ENCODE measurements at regions not wholly inside any gene's neighbourhood (a gene's known extent, or its start where the extent isn't known, plus 50 kb on each side); places are given as distances from the start of the nearest gene placed in this dataset.

DNA sequence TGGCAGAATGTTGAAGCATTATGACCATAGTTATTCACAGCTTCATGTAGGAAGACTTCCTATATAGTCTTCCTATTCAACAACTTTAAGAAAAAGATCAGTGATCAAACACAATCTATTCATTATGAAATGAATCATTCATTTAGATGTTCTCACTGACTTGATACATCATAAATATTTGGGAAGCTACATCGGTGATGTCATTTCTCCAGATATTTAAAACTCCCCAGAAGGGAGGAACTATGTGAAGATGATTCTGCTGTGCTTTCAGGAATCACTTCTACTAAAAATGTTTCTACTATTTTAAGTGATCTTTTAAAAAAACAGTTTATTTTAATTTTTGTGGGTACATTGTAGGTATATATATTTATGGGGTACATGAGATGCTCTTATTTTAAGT, 316.4 kb downstream of the BCAT1 start:
- BruUV-seq (replicated peaks) = no TSS peak
- no peak for DNase-seq
- TF ChIP-seq, protein P1, sequence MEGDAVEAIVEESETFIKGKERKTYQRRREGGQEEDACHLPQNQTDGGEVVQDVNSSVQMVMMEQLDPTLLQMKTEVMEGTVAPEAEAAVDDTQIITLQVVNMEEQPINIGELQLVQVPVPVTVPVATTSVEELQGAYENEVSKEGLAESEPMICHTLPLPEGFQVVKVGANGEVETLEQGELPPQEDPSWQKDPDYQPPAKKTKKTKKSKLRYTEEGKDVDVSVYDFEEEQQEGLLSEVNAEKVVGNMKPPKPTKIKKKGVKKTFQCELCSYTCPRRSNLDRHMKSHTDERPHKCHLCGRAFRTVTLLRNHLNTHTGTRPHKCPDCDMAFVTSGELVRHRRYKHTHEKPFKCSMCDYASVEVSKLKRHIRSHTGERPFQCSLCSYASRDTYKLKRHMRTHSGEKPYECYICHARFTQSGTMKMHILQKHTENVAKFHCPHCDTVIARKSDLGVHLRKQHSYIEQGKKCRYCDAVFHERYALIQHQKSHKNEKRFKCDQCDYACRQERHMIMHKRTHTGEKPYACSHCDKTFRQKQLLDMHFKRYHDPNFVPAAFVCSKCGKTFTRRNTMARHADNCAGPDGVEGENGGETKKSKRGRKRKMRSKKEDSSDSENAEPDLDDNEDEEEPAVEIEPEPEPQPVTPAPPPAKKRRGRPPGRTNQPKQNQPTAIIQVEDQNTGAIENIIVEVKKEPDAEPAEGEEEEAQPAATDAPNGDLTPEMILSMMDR (IDR thresholded peaks at IDR 0.05; ENCODE audit: unreplicated experiment) = no peak
- CTCF ChIA-PET = no interaction called here
- Mint-ChIP-seq H3K9me3 (ENCODE audit: low read depth, unreplicated experiment) (peaks cover 2% of the 10 kb centered on the region), H3K4me1 (ENCODE audit: low read depth, unreplicated experiment) (no peaks in the 10 kb centered on the region), H3K27ac (ENCODE audit: unreplicated experiment) (no peak overlapping the region), H3K36me3 (ENCODE audit: insufficient read depth, unreplicated experiment) (no peaks in the 10 kb centered on the region), H3K4me3 (ENCODE audit: low read depth, unreplicated experiment) (no peak overlapping the region), H3K27me3 (ENCODE audit: unreplicated experiment) (no peaks in the 10 kb centered on the region)
- intact Hi-C loops (cut with micrococcal nuclease; ENCODE audit: unreplicated experiment) = no loop called here

DNA sequence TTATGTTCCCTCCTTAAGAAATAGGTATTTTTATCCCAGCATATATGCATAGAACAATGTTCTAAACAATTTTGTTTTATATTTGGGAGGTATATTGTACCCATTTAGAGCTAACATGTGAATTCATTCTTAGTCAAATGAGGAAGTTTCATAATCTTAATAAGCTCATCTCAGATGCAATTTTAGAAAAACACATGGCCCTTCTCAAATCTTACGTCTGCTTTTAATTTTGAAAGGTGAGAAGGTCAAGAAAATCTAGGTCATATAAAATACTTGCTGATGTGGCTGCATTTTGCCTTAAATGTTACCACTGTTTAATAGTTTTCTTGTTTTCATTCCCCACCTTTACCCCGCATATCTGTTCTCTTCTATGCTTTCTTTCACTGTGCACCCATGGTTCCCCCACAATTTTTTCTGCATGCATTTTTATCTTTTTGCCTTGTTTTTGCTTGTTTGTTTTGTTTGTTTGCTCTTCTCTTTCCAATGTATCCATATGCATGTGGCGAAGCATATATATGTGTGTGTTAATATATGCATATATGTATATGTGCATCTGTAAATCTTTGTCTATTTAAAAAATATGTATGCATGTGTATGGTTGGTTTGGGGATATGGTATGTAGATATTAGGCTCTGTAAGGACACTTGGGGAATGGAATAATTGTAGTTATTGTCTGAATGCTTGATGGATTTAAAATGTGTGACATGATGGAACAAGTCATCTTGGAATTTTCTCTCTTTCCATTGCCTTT, 317.1 kb downstream of the BCAT1 start:
- no TSS peak for BruUV-seq (replicated peaks)
- no peak overlapping the region for H3K4me3 Mint-ChIP-seq (ENCODE audit: low read depth, unreplicated experiment)
- TF ChIP-seq, protein P1 (IDR thresholded peaks at IDR 0.05; ENCODE audit: unreplicated experiment) = no peak
- DNase-seq = no peak
- H3K9me3 Mint-ChIP-seq (ENCODE audit: low read depth, unreplicated experiment) = peaks cover 2% of the 10 kb centered on the region
- no peaks in the 10 kb centered on the region for H3K36me3 Mint-ChIP-seq (ENCODE audit: insufficient read depth, unreplicated experiment)
- H3K4me1 Mint-ChIP-seq (ENCODE audit: low read depth, unreplicated experiment) = no peaks in the 10 kb centered on the region
- no peaks in the 10 kb centered on the region for H3K27me3 Mint-ChIP-seq (ENCODE audit: unreplicated experiment)
- intact Hi-C loops (cut with micrococcal nuclease; ENCODE audit: unreplicated experiment) = no loop called here
- no peak overlapping the region for H3K27ac Mint-ChIP-seq (ENCODE audit: unreplicated experiment)
- CTCF ChIA-PET = no interaction called here

DNA sequence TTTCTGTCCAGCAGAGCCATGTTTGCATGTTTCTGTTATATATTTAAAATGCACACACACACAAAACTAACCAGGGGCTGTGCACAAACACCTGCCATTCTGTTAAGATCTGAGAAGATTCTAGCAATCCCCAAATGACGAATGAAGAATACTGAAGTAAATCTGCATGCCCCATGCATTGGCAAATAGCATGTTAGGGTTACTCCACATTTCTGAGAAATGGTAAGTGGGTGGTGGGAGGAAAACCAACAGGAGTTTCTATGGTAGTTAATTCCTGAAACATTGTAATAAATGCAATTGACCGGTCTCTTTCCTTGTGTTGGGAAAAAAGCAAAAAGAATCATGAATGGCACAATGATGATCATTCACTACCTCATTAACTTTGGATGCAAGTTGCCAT, 318.0 kb downstream of the BCAT1 start:
- peaks cover 4% of the 10 kb centered on the region for H3K9me3 Mint-ChIP-seq (ENCODE audit: low read depth, unreplicated experiment)
- no peaks in the 10 kb centered on the region for H3K4me1 Mint-ChIP-seq (ENCODE audit: low read depth, unreplicated experiment)
- TF ChIP-seq, protein P1 (IDR thresholded peaks at IDR 0.05; ENCODE audit: unreplicated experiment) = no peak
- H3K4me3 Mint-ChIP-seq (ENCODE audit: low read depth, unreplicated experiment) = no peak overlapping the region
- no peaks in the 10 kb centered on the region for H3K36me3 Mint-ChIP-seq (ENCODE audit: insufficient read depth, unreplicated experiment)
- CTCF ChIA-PET = no interaction called here
- no peaks in the 10 kb centered on the region for H3K27me3 Mint-ChIP-seq (ENCODE audit: unreplicated experiment)
- H3K27ac Mint-ChIP-seq (ENCODE audit: unreplicated experiment) = no peak overlapping the region
- intact Hi-C loops (cut with micrococcal nuclease; ENCODE audit: unreplicated experiment) = no loop called here
- BruUV-seq (replicated peaks) = no TSS peak
- no peak for DNase-seq

DNA sequence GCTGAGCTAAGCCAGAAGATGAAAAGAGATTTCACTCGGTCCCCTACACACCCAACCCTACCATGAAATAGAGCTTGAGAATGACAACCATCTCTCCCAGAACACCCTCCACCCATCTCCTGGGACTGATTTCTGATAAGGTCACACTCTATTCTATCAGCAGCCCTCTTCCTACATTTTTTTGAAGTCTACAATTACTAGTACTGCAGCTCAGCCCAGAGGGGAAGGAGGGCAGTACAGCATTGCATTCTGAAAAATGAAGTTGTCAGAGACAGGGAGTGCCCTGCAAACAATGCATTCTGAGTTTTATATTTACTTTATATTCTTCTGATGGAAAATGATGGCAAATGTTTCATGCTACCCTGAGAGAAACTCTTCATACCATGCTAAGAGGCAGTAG, 318.5 kb downstream of the BCAT1 start:
- no peak for DNase-seq
- TF ChIP-seq, protein P1 (IDR thresholded peaks at IDR 0.05; ENCODE audit: unreplicated experiment) = no peak
- BruUV-seq (replicated peaks) = no TSS peak
- Mint-ChIP-seq H3K36me3 (ENCODE audit: insufficient read depth, unreplicated experiment) (no peaks in the 10 kb centered on the region), H3K4me1 (ENCODE audit: low read depth, unreplicated experiment) (no peaks in the 10 kb centered on the region), H3K27me3 (ENCODE audit: unreplicated experiment) (no peaks in the 10 kb centered on the region), H3K9me3 (ENCODE audit: low read depth, unreplicated experiment) (peaks cover 4% of the 10 kb centered on the region), H3K4me3 (ENCODE audit: low read depth, unreplicated experiment) (no peak overlapping the region), H3K27ac (ENCODE audit: unreplicated experiment) (no peak overlapping the region)
- intact Hi-C loops (cut with micrococcal nuclease; ENCODE audit: unreplicated experiment) = no loop called here
- CTCF ChIA-PET = no interaction called here

Data from Calu3 (cell line).